ENCODE measurements at regions not wholly inside any gene's neighbourhood (a gene's known extent, or its start where the extent isn't known, plus 50 kb on each side); places are given as distances from the start of the nearest gene placed in this dataset.

- Histone ChIP-seq H3K4me1 (peaks cover 0 to 14% (median 0%) of the 10 kb centered on the region in 10 experiments; a peak in 1 of 20 replicates), H4K20me1 (no peaks in the 10 kb centered on the region), H3K27me3 (no peaks in the 10 kb centered on the region), H3K4me3 (no peak overlapping the region), H3K9ac (no peak overlapping the region), H3K4me2 (no peak overlapping the region), H3K9me3 (replicated peaks in 1 of 11) (no peaks in the 10 kb centered on the region), H3K27ac (no peak overlapping the region), H3K36me3 (no peaks in the 10 kb centered on the region)
- TF ChIP-seq Cebpa-rat (IDR thresholded peaks at IDR 0.05): no peak
These were observed 57.1 kb upstream of the ANKFN1 start for GRCh38 chr17:56096026-56096810.

GRCh38 chr17:56098746-56099145 is 54.5 kb upstream of the ANKFN1 start:
- H3K27ac ChIP-seq: no peak overlapping the region
- peaks cover 0 to 10% (median 0%) of the 10 kb centered on the region in 10 experiments; a peak in 1 of 20 replicates for H3K4me1 ChIP-seq
- no peaks in the 10 kb centered on the region for H3K9me3 ChIP-seq (replicated peaks in 1 of 11)
- H3K4me2 ChIP-seq: no peak overlapping the region
- H3K4me3 ChIP-seq: no peak overlapping the region
- no peak for TF ChIP-seq Cebpa-rat (IDR thresholded peaks at IDR 0.05)
- no peaks in the 10 kb centered on the region for H3K36me3 ChIP-seq
- H3K9ac ChIP-seq: no peak overlapping the region
- H4K20me1 ChIP-seq: no peaks in the 10 kb centered on the region
- H3K27me3 ChIP-seq: no peaks in the 10 kb centered on the region

GRCh38 chr17:56099649-56100048 is 53.6 kb upstream of the ANKFN1 start:
- H3K9ac ChIP-seq: no peak overlapping the region
- H3K27ac ChIP-seq: no peak overlapping the region
- H3K4me3 ChIP-seq: no peak overlapping the region
- H3K27me3 ChIP-seq: no peaks in the 10 kb centered on the region
- H3K4me1 ChIP-seq: peaks cover 0 to 10% (median 0%) of the 10 kb centered on the region in 10 experiments; a peak in 1 of 20 replicates
- H3K9me3 ChIP-seq (replicated peaks in 1 of 11): no peaks in the 10 kb centered on the region
- no peak for TF ChIP-seq Cebpa-rat (IDR thresholded peaks at IDR 0.05)
- no peak overlapping the region for H3K4me2 ChIP-seq
- H3K36me3 ChIP-seq: no peaks in the 10 kb centered on the region
- no peaks in the 10 kb centered on the region for H4K20me1 ChIP-seq
